Spleen (tissue), 7 donors: ENCODE measurements at regions not wholly inside any gene's neighbourhood (a gene's known extent, or its start where the extent isn't known, plus 50 kb on each side); places are given as distances from the start of the nearest gene placed in this dataset.
"Not testable (repeated sequence)": the region's sequence is repeated elsewhere in the genome, so short reads cannot be mapped to it uniquely, and the experiment has no call there.

Experiments
- POLR2A ChIP-seq, 3 donors: fragments of 450-650 bp; IDR thresholded peaks; one replicate each; pipeline ENCODE4 v1.5.1; 2017; ENCODE audit warnings: antibody characterized with exemption in 3 of 3, mild to moderate bottlenecking in 1 of 3
- POLR2AphosphoS5 ChIP-seq, 3 donors: sonication (generic); formaldehyde crosslinking; IDR thresholded peaks; one replicate each; pipeline ENCODE4 v1.5.1; 2017; ENCODE audit warnings: antibody characterized with exemption in 3 of 3
- TF ChIP-seq, protein P1 (sequence below), 11 experiments: fragments of 200-600 bp in 7 of 11; fragments of 450-650 bp in 4 of 11; sonication (generic) in 4 of 11; IDR thresholded peaks in 8 of 11; conservative IDR thresholded peaks in 3 of 11; 1 replicate in 7 of 11; 2 replicates in 4 of 11; pipeline versions ENCODE4 v1.4.0 to v1.8.0; 2016 to 2021; ENCODE audit warnings: antibody characterized with exemption in 11 of 11, inconsistent platforms in 4 of 11, mild to moderate bottlenecking in 1 of 11
- donor health status: DM: no; HTN: no; CAD: no; lungs with moderate emphysema.
- donor health status: DM: no; HTN: no; CAD: no.
- donor health status: DM: no; HTN: no; CAD: no.

DNA sequence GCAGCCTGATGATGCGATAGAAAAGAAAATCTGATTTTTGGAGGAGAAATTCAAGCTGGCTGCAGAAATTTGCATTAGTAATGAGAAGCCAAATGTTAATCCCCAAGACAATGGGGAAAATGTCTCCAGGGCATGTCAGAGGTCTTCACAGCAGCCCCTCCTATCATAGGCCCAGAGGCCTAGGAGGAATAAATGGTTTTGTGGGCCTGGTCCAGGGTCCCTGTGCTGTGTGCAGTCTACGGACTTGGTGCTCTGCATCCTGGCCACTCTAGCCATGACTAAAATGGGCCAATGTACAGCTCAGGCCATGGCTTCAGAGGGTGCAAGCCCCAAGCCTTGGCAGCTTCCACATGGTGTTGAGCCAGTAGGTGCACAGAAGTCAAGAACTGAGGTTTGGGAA is 303.8 kb upstream of the SEMA3C start:
- TF ChIP-seq, protein P1, sequence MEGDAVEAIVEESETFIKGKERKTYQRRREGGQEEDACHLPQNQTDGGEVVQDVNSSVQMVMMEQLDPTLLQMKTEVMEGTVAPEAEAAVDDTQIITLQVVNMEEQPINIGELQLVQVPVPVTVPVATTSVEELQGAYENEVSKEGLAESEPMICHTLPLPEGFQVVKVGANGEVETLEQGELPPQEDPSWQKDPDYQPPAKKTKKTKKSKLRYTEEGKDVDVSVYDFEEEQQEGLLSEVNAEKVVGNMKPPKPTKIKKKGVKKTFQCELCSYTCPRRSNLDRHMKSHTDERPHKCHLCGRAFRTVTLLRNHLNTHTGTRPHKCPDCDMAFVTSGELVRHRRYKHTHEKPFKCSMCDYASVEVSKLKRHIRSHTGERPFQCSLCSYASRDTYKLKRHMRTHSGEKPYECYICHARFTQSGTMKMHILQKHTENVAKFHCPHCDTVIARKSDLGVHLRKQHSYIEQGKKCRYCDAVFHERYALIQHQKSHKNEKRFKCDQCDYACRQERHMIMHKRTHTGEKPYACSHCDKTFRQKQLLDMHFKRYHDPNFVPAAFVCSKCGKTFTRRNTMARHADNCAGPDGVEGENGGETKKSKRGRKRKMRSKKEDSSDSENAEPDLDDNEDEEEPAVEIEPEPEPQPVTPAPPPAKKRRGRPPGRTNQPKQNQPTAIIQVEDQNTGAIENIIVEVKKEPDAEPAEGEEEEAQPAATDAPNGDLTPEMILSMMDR (IDR thresholded peaks at IDR 0.05 in 8 of 11, conservative IDR thresholded peaks at IDR 0.05 in 3 of 11), result not testable (repeated sequence)
- TF ChIP-seq POLR2A, POLR2AphosphoS5 (IDR thresholded peaks at IDR 0.05): not testable (repeated sequence)
